AG04449 (cell line): ENCODE measurements at regions not wholly inside any gene's neighbourhood (a gene's known extent, or its start where the extent isn't known, plus 50 kb on each side); places are given as distances from the start of the nearest gene placed in this dataset.

ENCODE experiments used
- CTCF ChIA-PET: fragments of 350-600 bp; formaldehyde crosslinking; extraction: SDS; loops from one replicate; lab custom pipeline; 2021; ENCODE audit warnings: antibody characterized with exemption; lab: Yijun Ruan, JAX
- POLR2A ChIA-PET: fragments of 400-600, 350-600 bp; formaldehyde crosslinking; extraction: SDS; loops from one replicate; lab custom pipeline; 2020; ENCODE audit warnings: antibody characterized with exemption, inconsistent platforms; lab: Yijun Ruan, JAX
- DNase-seq: peaks from one replicate; pipeline ENCODE4 v3.0.0-alpha.2; 2010; ENCODE audit warnings: low read depth, low spot score
- H3K4me3 ChIP-seq: 2 replicates; pipeline ENCODE4 v1.5.1; 2011; ENCODE audit warnings: low read depth, mild to moderate bottlenecking, control low read depth, low read length
- TF ChIP-seq, protein P1 (sequence below): IDR thresholded peaks from one replicate; pipeline ENCODE4 v1.5.1; 2011; ENCODE audit warnings: mild to moderate bottlenecking, moderate library complexity, low read length, control low read depth, inconsistent platforms; ENCODE audit not compliant: insufficient read depth; ENCODE audit errors: missing control alignments

DNA sequence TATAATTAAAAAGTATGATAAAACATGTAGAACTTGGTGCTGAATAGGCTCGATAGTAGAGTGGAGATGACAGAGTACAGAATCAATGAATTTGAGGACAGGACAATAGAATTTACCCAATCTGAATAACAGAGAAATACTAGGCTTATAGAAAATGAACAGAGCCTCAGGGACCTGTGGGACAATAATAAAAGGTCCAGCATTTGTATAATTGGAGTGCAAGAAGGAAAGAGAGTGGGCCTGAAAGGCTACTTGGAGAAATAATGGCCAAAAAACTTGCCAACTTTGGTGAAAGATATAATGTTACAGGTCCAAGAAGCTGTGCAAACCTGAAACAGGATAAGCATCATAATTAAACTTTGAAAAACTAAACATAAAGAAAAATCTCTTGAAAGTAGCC lies 227.3 kb downstream of the CXCL12 start:
- no peak for DNase-seq
- TF ChIP-seq, protein P1, sequence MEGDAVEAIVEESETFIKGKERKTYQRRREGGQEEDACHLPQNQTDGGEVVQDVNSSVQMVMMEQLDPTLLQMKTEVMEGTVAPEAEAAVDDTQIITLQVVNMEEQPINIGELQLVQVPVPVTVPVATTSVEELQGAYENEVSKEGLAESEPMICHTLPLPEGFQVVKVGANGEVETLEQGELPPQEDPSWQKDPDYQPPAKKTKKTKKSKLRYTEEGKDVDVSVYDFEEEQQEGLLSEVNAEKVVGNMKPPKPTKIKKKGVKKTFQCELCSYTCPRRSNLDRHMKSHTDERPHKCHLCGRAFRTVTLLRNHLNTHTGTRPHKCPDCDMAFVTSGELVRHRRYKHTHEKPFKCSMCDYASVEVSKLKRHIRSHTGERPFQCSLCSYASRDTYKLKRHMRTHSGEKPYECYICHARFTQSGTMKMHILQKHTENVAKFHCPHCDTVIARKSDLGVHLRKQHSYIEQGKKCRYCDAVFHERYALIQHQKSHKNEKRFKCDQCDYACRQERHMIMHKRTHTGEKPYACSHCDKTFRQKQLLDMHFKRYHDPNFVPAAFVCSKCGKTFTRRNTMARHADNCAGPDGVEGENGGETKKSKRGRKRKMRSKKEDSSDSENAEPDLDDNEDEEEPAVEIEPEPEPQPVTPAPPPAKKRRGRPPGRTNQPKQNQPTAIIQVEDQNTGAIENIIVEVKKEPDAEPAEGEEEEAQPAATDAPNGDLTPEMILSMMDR: no peak
- POLR2A ChIA-PET: no interaction called here
- CTCF ChIA-PET: no interaction called here
- H3K4me3 ChIP-seq: no peak overlapping the region

DNA sequence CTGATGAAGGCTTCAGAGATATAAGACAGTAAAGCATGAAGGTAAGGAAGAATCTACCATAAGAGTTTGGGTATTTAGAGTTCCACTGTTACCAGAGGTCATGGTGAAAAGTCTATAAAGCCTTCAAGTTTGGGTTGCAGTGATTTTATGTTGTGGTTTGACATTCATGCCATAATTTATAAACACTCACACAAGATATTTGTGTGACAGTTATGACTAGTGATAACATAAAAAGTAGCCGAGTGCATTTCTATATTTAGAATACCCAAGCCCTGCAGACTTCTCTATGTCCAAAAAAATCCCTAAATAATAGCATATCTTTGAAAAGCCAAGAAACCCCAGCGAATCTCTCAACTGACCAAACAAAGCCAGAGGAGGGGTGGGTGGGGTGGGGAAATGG lies 229.9 kb downstream of the CXCL12 start:
- TF ChIP-seq, protein P1: no peak
- ChIA-PET POLR2A (no interaction called here), CTCF (interaction anchor here (1.0 kb wide), 1 partner anchor 465 kb away, joined by 3 read pairs; no protein-coding TSS in a partner anchor)
- H3K4me3 ChIP-seq: no peak overlapping the region
- DNase-seq: no peak

GRCh38 chr10:44153918-44154670 lies 230.8 kb downstream of the CXCL12 start:
- CTCF ChIA-PET: interaction anchor here (1.0 to 1.1 kb wide), 2 partner anchors 10 to 464 kb away, joined by 3 read pairs; no protein-coding TSS in a partner anchor
- no peak for DNase-seq
- H3K4me3 ChIP-seq: no peak overlapping the region
- POLR2A ChIA-PET: no interaction called here
- TF ChIP-seq, protein P1: no peak

DNA sequence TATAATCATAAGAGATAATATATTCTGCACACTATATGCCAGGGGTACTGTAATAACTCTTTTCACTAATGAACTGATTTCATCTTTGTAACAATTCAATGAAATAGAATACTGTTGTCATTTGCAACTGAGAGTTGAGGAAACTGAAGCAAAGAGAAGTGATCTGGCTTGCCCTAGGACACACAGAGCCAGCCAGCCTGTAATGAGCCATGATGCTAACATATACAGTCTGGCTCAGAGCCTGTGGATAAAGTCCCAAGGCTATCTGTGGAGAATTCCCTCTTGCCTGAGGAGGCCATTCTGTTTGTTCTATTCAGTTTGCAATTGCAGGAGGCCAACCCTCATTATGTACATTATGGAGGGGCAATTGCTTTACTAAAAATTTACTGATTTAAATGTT lies 241.3 kb downstream of the CXCL12 start:
- no peak for DNase-seq
- TF ChIP-seq, protein P1: no peak
- POLR2A ChIA-PET: no interaction called here
- H3K4me3 ChIP-seq: no peak overlapping the region
- CTCF ChIA-PET: no interaction called here

DNA sequence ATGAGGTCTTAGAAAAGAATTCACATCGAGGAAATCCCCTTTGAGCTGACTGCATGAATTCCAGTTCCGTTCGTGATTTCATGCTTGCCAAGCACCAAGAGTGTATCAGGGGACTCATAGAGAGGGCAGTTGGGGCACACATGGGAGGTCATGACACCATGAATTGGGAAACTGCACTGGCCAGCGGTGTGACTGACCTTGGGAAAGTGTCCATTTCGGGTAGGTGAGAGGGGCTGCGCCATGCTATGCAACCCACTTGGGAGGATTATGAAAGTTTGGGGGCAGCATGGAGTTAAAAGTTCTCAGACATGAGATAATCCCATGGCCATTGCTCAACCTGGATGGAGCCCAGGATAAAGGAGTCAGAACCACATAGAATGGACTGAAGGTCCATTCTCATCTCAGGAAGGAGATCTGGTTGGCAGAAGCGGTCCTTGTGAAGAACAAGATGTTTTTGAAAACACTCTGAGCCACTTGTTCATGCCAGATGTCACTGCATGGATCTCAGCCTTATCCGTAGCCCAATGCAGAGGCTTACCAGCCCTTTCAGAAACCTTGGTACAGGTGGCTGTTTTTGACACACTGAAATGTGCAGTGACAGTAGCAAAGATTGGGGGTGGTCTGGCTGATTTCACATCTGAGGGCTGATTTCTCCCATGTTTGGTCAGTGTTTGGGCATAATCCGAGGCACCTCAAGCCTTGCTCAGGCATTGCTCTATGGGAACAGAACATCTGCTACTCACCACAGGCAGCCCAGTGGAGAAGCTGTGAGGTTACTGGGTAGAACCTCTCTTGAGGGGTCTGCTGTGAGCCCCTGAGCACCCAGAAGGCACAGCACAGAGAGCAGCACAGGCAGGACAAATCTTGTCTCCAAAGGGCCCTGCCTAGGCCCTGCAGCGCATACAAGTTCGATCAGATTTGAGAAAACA lies 252.3 kb downstream of the CXCL12 start:
- DNase-seq: no peak
- CTCF ChIA-PET: no interaction called here

More for the DNA sequence above, 252.3 kb downstream of the CXCL12 start:
- TF ChIP-seq, protein P1: no peak
- H3K4me3 ChIP-seq: no peak overlapping the region
- POLR2A ChIA-PET: interaction anchor here (0.6 kb wide), 1 partner anchor 573 kb away, joined by 3 read pairs; no protein-coding TSS in a partner anchor
